GM23338 (cell line): ENCODE measurements at regions not wholly inside any gene's neighbourhood (a gene's known extent, or its start where the extent isn't known, plus 50 kb on each side); places are given as distances from the start of the nearest gene placed in this dataset.

Experiments used
- ATAC-seq: fragments of 200-7000 bp; cut with Tn5 transposase; 3 replicates; pipeline ENCODE4 v1.9.1; 2020
- DNase-seq: peaks from one replicate; pipeline ENCODE4 v3.0.0-alpha.2; 2015; ENCODE audit warnings: low spot score
- H2AFZ ChIP-seq: fragments of 200-600 bp; sonication (generic); 2 replicates; pipeline ENCODE4 v1.8.0; 2016; ENCODE audit warnings: antibody characterized with exemption, mild to moderate bottlenecking, moderate library complexity
- H3F3A ChIP-seq: fragments of 200-600 bp; sonication (generic); replicated peaks from 2 replicates; pipeline ENCODE4 v1.8.0; 2017; ENCODE audit warnings: antibody characterized with exemption, mixed run types, low read depth
- H3K27ac ChIP-seq: fragments of 200-600 bp; sonication (generic); 2 replicates; pipeline ENCODE4 v1.6.1; 2016; ENCODE audit warnings: low read depth
- H3K27me3 ChIP-seq: fragments of 200-600 bp; sonication (generic); 2 replicates; pipeline ENCODE4 v1.8.0; 2016; ENCODE audit warnings: mild to moderate bottlenecking, mixed run types, moderate library complexity; ENCODE audit not compliant: insufficient read depth
- H3K36me3 ChIP-seq: fragments of 200-600 bp; sonication (generic); 2 replicates; pipeline ENCODE4 v1.8.0; 2016; ENCODE audit warnings: mild to moderate bottlenecking; ENCODE audit not compliant: insufficient read depth
- H3K4me1 ChIP-seq: fragments of 200-600 bp; sonication (generic); 2 replicates; pipeline ENCODE4 v1.8.0; 2016; ENCODE audit warnings: mild to moderate bottlenecking, moderate library complexity; ENCODE audit not compliant: insufficient read depth
- H3K4me2 ChIP-seq: fragments of 200-600 bp; sonication (generic); 2 replicates; pipeline ENCODE4 v1.7.1; 2017; ENCODE audit warnings: mixed run types
- H3K4me3 ChIP-seq: fragments of 200-600 bp; sonication (generic); 2 replicates; pipeline ENCODE4 v1.6.1; 2016; ENCODE audit warnings: mixed run types
- H3K79me2 ChIP-seq: fragments of 200-600 bp; sonication (generic); replicated peaks from 2 replicates; pipeline ENCODE4 v1.8.0; 2017; ENCODE audit warnings: mild to moderate bottlenecking; ENCODE audit not compliant: insufficient read depth
- H3K9me2 ChIP-seq: fragments of 200-600 bp; sonication (generic); 2 replicates; pipeline ENCODE4 v1.8.0; 2017; ENCODE audit not compliant: insufficient read depth
- H4K20me1 ChIP-seq: fragments of 200-600 bp; sonication (generic); replicated peaks from 2 replicates; pipeline ENCODE4 v1.8.0; 2017; ENCODE audit warnings: mild to moderate bottlenecking; ENCODE audit not compliant: insufficient read depth
- H3K27ac Mint-ChIP-seq: 2 replicates; pipeline ENCODE4 v1.8.0; 2020; ENCODE audit warnings: inconsistent platforms, mild to moderate bottlenecking, moderate library complexity, mixed read lengths
- H3K27me3 Mint-ChIP-seq: 3 replicates; pipeline ENCODE4 v1.8.0; 2022; ENCODE audit warnings: low read depth, mild to moderate bottlenecking, moderate library complexity, mixed read lengths, inconsistent platforms; ENCODE audit not compliant: insufficient read depth, poor library complexity
- H3K36me3 Mint-ChIP-seq: 3 replicates; pipeline ENCODE4 v1.8.0; 2021; ENCODE audit warnings: low read depth, mild to moderate bottlenecking, inconsistent platforms, moderate library complexity, mixed read lengths
- H3K4me1 Mint-ChIP-seq: 3 replicates; pipeline ENCODE4 v1.8.0; 2020; ENCODE audit warnings: mild to moderate bottlenecking, inconsistent platforms, mixed read lengths
- H3K4me3 Mint-ChIP-seq: 3 replicates; pipeline ENCODE4 v1.8.0; 2021; ENCODE audit warnings: moderate library complexity, mild to moderate bottlenecking, inconsistent platforms, mixed read lengths
- H3K9me3 Mint-ChIP-seq: 3 replicates; pipeline ENCODE4 v1.8.0; 2020; ENCODE audit warnings: moderate library complexity, mild to moderate bottlenecking, inconsistent platforms, mixed read lengths
- CREB1 ChIP-seq: fragments of 250-450 bp; sonication (Bioruptor Pico); IDR thresholded peaks from 2 replicates; pipeline ENCODE4 v1.5.0; 2020; ENCODE audit warnings: low read depth, mild to moderate bottlenecking, moderate library complexity
- EZH2 ChIP-seq: fragments of 200-600 bp; sonication (generic); IDR thresholded peaks from one replicate; pipeline ENCODE4 v1.8.0; 2017; ENCODE audit warnings: antibody characterized with exemption, mild to moderate bottlenecking, low read depth; ENCODE audit not compliant: unreplicated experiment
- EZH2phosphoT487 ChIP-seq: fragments of 200-600 bp; sonication (generic); IDR thresholded peaks from one replicate; pipeline ENCODE4 v1.8.1; 2018; ENCODE audit warnings: antibody characterized with exemption; ENCODE audit not compliant: unreplicated experiment
- JUNB ChIP-seq: IDR thresholded peaks from one replicate; pipeline ENCODE4 v1.6.1; 2016; ENCODE audit warnings: antibody characterized with exemption; ENCODE audit not compliant: unreplicated experiment
- NANOG ChIP-seq: IDR thresholded peaks from 2 replicates; pipeline ENCODE4 v1.6.1; 2016; ENCODE audit warnings: antibody characterized with exemption, borderline replicate concordance
- POLR2AphosphoS5 ChIP-seq: IDR thresholded peaks from 2 replicates; pipeline ENCODE4 v1.6.1; 2016; ENCODE audit warnings: antibody characterized with exemption, low read depth
- STAT1 ChIP-seq: IDR thresholded peaks from one replicate; pipeline ENCODE4 v1.6.1; 2016; ENCODE audit warnings: antibody characterized with exemption; ENCODE audit not compliant: unreplicated experiment
- ZNF114 ChIP-seq: fragments of 250-450 bp; sonication (Bioruptor Pico); IDR thresholded peaks from 2 replicates; pipeline ENCODE4 v1.5.0; 2020; ENCODE audit warnings: mild to moderate bottlenecking, moderate library complexity
- ZNF331 ChIP-seq: fragments of 250-450 bp; sonication (Bioruptor Pico); IDR thresholded peaks from 2 replicates; pipeline ENCODE4 v1.5.0; 2020; ENCODE audit warnings: low read depth, mild to moderate bottlenecking, moderate library complexity
- TF ChIP-seq, protein P1 (sequence below): fragments of 250-450 bp; sonication (Bioruptor Pico); IDR thresholded peaks from 2 replicates; pipeline ENCODE4 v1.5.0; 2020; ENCODE audit warnings: mild to moderate bottlenecking, moderate library complexity
- TF ChIP-seq, protein P2 (sequence below), 2 experiments: fragments of 200-600 bp in 1 of 2; sonication (generic) in 1 of 2; conservative IDR thresholded peaks; 2 replicates each; pipeline versions ENCODE4 v1.5.1 to v1.6.1; 2016 to 2017; ENCODE audit warnings: antibody characterized with exemption in 2 of 2, low read depth in 2 of 2, mild to moderate bottlenecking in 2 of 2, moderate library complexity in 1 of 2
- TF ChIP-seq, protein P3 (sequence below): IDR thresholded peaks from one replicate; pipeline ENCODE4 v1.6.1; 2018; ENCODE audit warnings: antibody characterized with exemption; ENCODE audit not compliant: unreplicated experiment
- TF ChIP-seq, protein P4 (sequence below): IDR thresholded peaks from 2 replicates; pipeline ENCODE4 v1.6.1; 2016; ENCODE audit warnings: antibody characterized with exemption

DNA sequence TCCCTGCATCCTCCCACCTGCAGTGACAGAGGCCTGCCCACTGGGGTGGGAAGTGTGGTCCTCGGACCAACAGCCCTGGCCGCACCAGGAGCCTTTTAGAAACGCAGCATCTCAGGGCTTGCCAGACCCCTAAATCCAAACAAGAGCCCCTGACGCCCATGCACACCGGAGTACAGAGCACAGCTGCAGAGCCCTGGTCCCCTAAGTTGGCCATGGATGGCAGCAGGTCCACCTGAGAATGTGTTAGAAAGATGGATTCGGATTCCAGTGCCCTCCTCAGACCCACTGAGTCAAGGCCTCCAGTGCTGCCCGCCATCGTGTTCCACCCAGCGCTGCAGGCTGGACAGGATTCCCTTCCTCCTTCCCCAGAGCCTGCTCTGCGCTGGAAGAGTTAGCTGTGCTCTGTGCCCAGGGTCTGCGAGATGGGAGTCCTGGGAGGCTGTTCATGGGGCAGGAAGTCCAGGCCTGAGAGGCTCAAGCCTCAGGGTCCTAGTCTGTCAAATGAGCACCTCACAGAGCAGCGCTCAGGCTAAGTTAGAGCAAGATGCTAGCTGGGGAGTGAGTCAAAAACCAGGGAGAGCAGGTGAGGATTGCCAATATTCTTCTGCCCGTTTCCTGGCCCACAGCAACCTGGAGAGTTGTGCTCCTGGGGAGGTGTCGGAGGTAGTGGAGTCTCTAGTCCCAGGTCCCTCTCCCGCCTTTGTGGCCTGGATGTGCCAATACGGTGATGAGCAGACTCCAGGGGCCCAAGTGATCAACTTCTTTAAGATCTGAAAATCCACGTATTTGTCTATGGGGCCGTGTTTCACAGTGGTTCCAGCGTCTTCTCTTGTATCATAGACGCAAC, 95.9 kb upstream of the GPR26 start:
- Histone ChIP-seq H4K20me1 (no peaks in the 10 kb centered on the region), H3K4me1 (0 out of 2 replicates have a peak, but pooled peaks cover 3% of the 10 kb centered on the region), H2AFZ (no peak overlapping the region), H3K27ac (no peak overlapping the region), H3K27me3 (no peaks in the 10 kb centered on the region), H3K36me3 (no peaks in the 10 kb centered on the region), H3K79me2 (no peaks in the 10 kb centered on the region), H3K4me3 (no peak overlapping the region), H3F3A (no peaks in the 10 kb centered on the region), H3K4me2 (no peak overlapping the region), H3K9me2 (no peaks in the 10 kb centered on the region)
- H3K4me3 Mint-ChIP-seq = no peak overlapping the region
- H3K36me3 Mint-ChIP-seq = no peaks in the 10 kb centered on the region
- peaks cover 15% of the 10 kb centered on the region for H3K27me3 Mint-ChIP-seq
- TF ChIP-seq, protein P1, sequence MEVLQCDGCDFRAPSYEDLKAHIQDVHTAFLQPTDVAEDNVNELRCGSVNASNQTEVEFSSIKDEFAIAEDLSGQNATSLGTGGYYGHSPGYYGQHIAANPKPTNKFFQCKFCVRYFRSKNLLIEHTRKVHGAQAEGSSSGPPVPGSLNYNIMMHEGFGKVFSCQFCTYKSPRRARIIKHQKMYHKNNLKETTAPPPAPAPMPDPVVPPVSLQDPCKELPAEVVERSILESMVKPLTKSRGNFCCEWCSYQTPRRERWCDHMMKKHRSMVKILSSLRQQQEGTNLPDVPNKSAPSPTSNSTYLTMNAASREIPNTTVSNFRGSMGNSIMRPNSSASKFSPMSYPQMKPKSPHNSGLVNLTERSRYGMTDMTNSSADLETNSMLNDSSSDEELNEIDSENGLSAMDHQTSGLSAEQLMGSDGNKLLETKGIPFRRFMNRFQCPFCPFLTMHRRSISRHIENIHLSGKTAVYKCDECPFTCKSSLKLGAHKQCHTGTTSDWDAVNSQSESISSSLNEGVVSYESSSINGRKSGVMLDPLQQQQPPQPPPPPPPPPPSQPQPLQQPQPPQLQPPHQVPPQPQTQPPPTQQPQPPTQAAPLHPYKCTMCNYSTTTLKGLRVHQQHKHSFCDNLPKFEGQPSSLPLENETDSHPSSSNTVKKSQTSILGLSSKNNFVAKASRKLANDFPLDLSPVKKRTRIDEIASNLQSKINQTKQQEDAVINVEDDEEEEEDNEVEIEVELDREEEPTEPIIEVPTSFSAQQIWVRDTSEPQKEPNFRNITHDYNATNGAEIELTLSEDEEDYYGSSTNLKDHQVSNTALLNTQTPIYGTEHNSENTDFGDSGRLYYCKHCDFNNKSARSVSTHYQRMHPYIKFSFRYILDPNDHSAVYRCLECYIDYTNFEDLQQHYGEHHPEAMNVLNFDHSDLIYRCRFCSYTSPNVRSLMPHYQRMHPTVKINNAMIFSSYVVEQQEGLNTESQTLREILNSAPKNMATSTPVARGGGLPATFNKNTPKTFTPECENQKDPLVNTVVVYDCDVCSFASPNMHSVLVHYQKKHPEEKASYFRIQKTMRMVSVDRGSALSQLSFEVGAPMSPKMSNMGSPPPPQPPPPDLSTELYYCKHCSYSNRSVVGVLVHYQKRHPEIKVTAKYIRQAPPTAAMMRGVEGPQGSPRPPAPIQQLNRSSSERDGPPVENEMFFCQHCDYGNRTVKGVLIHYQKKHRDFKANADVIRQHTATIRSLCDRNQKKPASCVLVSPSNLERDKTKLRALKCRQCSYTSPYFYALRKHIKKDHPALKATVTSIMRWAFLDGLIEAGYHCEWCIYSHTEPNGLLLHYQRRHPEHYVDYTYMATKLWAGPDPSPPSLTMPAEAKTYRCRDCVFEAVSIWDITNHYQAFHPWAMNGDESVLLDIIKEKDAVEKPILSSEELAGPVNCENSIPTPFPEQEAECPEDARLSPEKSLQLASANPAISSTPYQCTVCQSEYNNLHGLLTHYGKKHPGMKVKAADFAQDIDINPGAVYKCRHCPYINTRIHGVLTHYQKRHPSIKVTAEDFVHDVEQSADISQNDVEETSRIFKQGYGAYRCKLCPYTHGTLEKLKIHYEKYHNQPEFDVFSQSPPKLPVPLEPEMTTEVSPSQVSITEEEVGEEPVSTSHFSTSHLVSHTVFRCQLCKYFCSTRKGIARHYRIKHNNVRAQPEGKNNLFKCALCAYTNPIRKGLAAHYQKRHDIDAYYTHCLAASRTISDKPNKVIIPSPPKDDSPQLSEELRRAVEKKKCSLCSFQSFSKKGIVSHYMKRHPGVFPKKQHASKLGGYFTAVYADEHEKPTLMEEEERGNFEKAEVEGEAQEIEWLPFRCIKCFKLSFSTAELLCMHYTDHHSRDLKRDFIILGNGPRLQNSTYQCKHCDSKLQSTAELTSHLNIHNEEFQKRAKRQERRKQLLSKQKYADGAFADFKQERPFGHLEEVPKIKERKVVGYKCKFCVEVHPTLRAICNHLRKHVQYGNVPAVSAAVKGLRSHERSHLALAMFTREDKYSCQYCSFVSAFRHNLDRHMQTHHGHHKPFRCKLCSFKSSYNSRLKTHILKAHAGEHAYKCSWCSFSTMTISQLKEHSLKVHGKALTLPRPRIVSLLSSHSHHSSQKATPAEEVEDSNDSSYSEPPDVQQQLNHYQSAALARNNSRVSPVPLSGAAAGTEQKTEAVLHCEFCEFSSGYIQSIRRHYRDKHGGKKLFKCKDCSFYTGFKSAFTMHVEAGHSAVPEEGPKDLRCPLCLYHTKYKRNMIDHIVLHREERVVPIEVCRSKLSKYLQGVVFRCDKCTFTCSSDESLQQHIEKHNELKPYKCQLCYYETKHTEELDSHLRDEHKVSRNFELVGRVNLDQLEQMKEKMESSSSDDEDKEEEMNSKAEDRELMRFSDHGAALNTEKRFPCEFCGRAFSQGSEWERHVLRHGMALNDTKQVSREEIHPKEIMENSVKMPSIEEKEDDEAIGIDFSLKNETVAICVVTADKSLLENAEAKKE (CRISPR knock-in tag) = no peak
- TF ChIP-seq, protein P2, sequence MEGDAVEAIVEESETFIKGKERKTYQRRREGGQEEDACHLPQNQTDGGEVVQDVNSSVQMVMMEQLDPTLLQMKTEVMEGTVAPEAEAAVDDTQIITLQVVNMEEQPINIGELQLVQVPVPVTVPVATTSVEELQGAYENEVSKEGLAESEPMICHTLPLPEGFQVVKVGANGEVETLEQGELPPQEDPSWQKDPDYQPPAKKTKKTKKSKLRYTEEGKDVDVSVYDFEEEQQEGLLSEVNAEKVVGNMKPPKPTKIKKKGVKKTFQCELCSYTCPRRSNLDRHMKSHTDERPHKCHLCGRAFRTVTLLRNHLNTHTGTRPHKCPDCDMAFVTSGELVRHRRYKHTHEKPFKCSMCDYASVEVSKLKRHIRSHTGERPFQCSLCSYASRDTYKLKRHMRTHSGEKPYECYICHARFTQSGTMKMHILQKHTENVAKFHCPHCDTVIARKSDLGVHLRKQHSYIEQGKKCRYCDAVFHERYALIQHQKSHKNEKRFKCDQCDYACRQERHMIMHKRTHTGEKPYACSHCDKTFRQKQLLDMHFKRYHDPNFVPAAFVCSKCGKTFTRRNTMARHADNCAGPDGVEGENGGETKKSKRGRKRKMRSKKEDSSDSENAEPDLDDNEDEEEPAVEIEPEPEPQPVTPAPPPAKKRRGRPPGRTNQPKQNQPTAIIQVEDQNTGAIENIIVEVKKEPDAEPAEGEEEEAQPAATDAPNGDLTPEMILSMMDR (conservative IDR thresholded peaks at IDR 0.05; ENCODE audit: low read depth in 2 of 2) = no peak
- TF ChIP-seq POLR2AphosphoS5 = no peak
- no peak for TF ChIP-seq EZH2
- TF ChIP-seq ZNF331 = no peak
- no peak for TF ChIP-seq STAT1
- no peak for TF ChIP-seq CREB1 (CRISPR knock-in tag)
- no peak for TF ChIP-seq ZNF114 (CRISPR knock-in tag)
- no peak for TF ChIP-seq NANOG
- TF ChIP-seq, protein P3, sequence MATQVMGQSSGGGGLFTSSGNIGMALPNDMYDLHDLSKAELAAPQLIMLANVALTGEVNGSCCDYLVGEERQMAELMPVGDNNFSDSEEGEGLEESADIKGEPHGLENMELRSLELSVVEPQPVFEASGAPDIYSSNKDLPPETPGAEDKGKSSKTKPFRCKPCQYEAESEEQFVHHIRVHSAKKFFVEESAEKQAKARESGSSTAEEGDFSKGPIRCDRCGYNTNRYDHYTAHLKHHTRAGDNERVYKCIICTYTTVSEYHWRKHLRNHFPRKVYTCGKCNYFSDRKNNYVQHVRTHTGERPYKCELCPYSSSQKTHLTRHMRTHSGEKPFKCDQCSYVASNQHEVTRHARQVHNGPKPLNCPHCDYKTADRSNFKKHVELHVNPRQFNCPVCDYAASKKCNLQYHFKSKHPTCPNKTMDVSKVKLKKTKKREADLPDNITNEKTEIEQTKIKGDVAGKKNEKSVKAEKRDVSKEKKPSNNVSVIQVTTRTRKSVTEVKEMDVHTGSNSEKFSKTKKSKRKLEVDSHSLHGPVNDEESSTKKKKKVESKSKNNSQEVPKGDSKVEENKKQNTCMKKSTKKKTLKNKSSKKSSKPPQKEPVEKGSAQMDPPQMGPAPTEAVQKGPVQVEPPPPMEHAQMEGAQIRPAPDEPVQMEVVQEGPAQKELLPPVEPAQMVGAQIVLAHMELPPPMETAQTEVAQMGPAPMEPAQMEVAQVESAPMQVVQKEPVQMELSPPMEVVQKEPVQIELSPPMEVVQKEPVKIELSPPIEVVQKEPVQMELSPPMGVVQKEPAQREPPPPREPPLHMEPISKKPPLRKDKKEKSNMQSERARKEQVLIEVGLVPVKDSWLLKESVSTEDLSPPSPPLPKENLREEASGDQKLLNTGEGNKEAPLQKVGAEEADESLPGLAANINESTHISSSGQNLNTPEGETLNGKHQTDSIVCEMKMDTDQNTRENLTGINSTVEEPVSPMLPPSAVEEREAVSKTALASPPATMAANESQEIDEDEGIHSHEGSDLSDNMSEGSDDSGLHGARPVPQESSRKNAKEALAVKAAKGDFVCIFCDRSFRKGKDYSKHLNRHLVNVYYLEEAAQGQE = no peak
- TF ChIP-seq EZH2phosphoT487 = no peak
- TF ChIP-seq, protein P4, sequence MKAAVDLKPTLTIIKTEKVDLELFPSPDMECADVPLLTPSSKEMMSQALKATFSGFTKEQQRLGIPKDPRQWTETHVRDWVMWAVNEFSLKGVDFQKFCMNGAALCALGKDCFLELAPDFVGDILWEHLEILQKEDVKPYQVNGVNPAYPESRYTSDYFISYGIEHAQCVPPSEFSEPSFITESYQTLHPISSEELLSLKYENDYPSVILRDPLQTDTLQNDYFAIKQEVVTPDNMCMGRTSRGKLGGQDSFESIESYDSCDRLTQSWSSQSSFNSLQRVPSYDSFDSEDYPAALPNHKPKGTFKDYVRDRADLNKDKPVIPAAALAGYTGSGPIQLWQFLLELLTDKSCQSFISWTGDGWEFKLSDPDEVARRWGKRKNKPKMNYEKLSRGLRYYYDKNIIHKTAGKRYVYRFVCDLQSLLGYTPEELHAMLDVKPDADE = no peak
- no peak for TF ChIP-seq JUNB
- no peak overlapping the region for H3K27ac Mint-ChIP-seq
- no peak for ATAC-seq
- peaks cover 9% of the 10 kb centered on the region; the same call in 2 of the 3 replicates for H3K4me1 Mint-ChIP-seq
- H3K9me3 Mint-ChIP-seq = no peaks in the 10 kb centered on the region; the same call in 2 of the 3 replicates
- DNase-seq = no peak
